ENCODE measurements at regions not wholly inside any gene's neighbourhood (a gene's known extent, or its start where the extent isn't known, plus 50 kb on each side); places are given as distances from the start of the nearest gene placed in this dataset.
"Not testable (repeated sequence)": the region's sequence is repeated elsewhere in the genome, so short reads cannot be mapped to it uniquely, and the experiment has no call there.

GRCh38 chr10:71117589-71117988 lies 94.8 kb upstream of the UNC5B start:
- DNase-seq; in situ Hi-C loops (cut with HindIII; ENCODE audit: low pct_ligation_motif_present, low pct_unique_long_range_greater_than_20kb, low sequenced_read_pairs): not testable (repeated sequence)

- in situ Hi-C loops (cut with HindIII; ENCODE audit: low pct_ligation_motif_present, low pct_unique_long_range_greater_than_20kb, low sequenced_read_pairs): no loop called here
Measured at GRCh38 chr10:71123023-71123422, 89.3 kb upstream of the UNC5B start.

GRCh38 chr10:71124921-71125748 lies 87.2 kb upstream of the UNC5B start:
- no peak for DNase-seq
- in situ Hi-C loops (cut with HindIII; ENCODE audit: low pct_ligation_motif_present, low pct_unique_long_range_greater_than_20kb, low sequenced_read_pairs): no loop called here

More at GRCh38 chr10:71123023-71123422, 89.3 kb upstream of the UNC5B start:
- DNase-seq: no peak

GRCh38 chr10:71125749-71126107 lies 86.6 kb upstream of the UNC5B start:
- in situ Hi-C loops (cut with HindIII; ENCODE audit: low pct_ligation_motif_present, low pct_unique_long_range_greater_than_20kb, low sequenced_read_pairs): no loop called here
- no peak for DNase-seq

GRCh38 chr10:71126432-71126831 lies 85.9 kb upstream of the UNC5B start:
- DNase-seq: no peak
- in situ Hi-C loops (cut with HindIII; ENCODE audit: low pct_ligation_motif_present, low pct_unique_long_range_greater_than_20kb, low sequenced_read_pairs): no loop called here

- no peak for DNase-seq
- in situ Hi-C loops (cut with HindIII; ENCODE audit: low pct_ligation_motif_present, low pct_unique_long_range_greater_than_20kb, low sequenced_read_pairs): no loop called here
Measured at GRCh38 chr10:71127104-71127503, 85.3 kb upstream of the UNC5B start.

- no peak for DNase-seq
- in situ Hi-C loops (cut with HindIII; ENCODE audit: low pct_ligation_motif_present, low pct_unique_long_range_greater_than_20kb, low sequenced_read_pairs): no loop called here
Measured at GRCh38 chr10:71127773-71128172, 84.6 kb upstream of the UNC5B start.

- no peak for DNase-seq
- in situ Hi-C loops (cut with HindIII; ENCODE audit: low pct_ligation_motif_present, low pct_unique_long_range_greater_than_20kb, low sequenced_read_pairs): no loop called here
Measured at GRCh38 chr10:71128311-71128980, 83.9 kb upstream of the UNC5B start.

GRCh38 chr10:71131096-71131495 lies 81.3 kb upstream of the UNC5B start:
- in situ Hi-C loops (cut with HindIII; ENCODE audit: low pct_ligation_motif_present, low pct_unique_long_range_greater_than_20kb, low sequenced_read_pairs): no loop called here
- no peak for DNase-seq

- DNase-seq: no peak
- in situ Hi-C loops (cut with HindIII; ENCODE audit: low pct_ligation_motif_present, low pct_unique_long_range_greater_than_20kb, low sequenced_read_pairs): no loop called here
Measured at GRCh38 chr10:71131508-71132088, 80.8 kb upstream of the UNC5B start.

GRCh38 chr10:71132321-71132810 lies 80.0 kb upstream of the UNC5B start:
- no peak for DNase-seq
- in situ Hi-C loops (cut with HindIII; ENCODE audit: low pct_ligation_motif_present, low pct_unique_long_range_greater_than_20kb, low sequenced_read_pairs): no loop called here

GRCh38 chr10:71133710-71134686 lies 78.4 kb upstream of the UNC5B start:
- no peak for DNase-seq
- in situ Hi-C loops (cut with HindIII; ENCODE audit: low pct_ligation_motif_present, low pct_unique_long_range_greater_than_20kb, low sequenced_read_pairs): no loop called here

- in situ Hi-C loops (cut with HindIII; ENCODE audit: low pct_ligation_motif_present, low pct_unique_long_range_greater_than_20kb, low sequenced_read_pairs): no loop called here
Measured at GRCh38 chr10:71134732-71135211, 77.6 kb upstream of the UNC5B start.

GRCh38 chr10:71135236-71135635 lies 77.1 kb upstream of the UNC5B start:
- in situ Hi-C loops (cut with HindIII; ENCODE audit: low pct_ligation_motif_present, low pct_unique_long_range_greater_than_20kb, low sequenced_read_pairs): no loop called here
- no peak for DNase-seq

More at GRCh38 chr10:71134732-71135211, 77.6 kb upstream of the UNC5B start:
- DNase-seq: no peak

- in situ Hi-C loops (cut with HindIII; ENCODE audit: low pct_ligation_motif_present, low pct_unique_long_range_greater_than_20kb, low sequenced_read_pairs): no loop called here
- no peak for DNase-seq
Measured at GRCh38 chr10:71136036-71136721, 76.2 kb upstream of the UNC5B start.

GRCh38 chr10:71137701-71138100 lies 74.7 kb upstream of the UNC5B start:
- in situ Hi-C loops (cut with HindIII; ENCODE audit: low pct_ligation_motif_present, low pct_unique_long_range_greater_than_20kb, low sequenced_read_pairs): no loop called here
- DNase-seq: no peak

GRCh38 chr10:71138166-71138830 lies 74.1 kb upstream of the UNC5B start:
- no peak for DNase-seq
- in situ Hi-C loops (cut with HindIII; ENCODE audit: low pct_ligation_motif_present, low pct_unique_long_range_greater_than_20kb, low sequenced_read_pairs): no loop called here
